ENCODE measurements at regions not wholly inside any gene's neighbourhood (a gene's known extent, or its start where the extent isn't known, plus 50 kb on each side); places are given as distances from the start of the nearest gene placed in this dataset.

- no peaks in the 10 kb centered on the region for H3K4me1 ChIP-seq (ENCODE audit: control insufficient read depth in 3 of 3, insufficient read depth in 3 of 3, low read length in 3 of 3)
- H3K27ac ChIP-seq (ENCODE audit: low read depth, low read length) = no peak overlapping the region
- no peak overlapping the region for H3K9ac ChIP-seq (ENCODE audit: low read depth in 1 of 3, low read length in 3 of 3)
- no peaks in the 10 kb centered on the region for H3K9me3 ChIP-seq (ENCODE audit: control insufficient read depth in 3 of 3, low read length in 3 of 3)
- H3K27me3 ChIP-seq (ENCODE audit: control insufficient read depth in 3 of 3, insufficient read depth in 3 of 3, low read length in 3 of 3) = no peaks in the 10 kb centered on the region
- H3K4me3 ChIP-seq (ENCODE audit: low read length in 3 of 3) = no peak overlapping the region
- H3K36me3 ChIP-seq (ENCODE audit: control insufficient read depth in 3 of 3, insufficient read depth in 3 of 3, low read length in 3 of 3) = no peaks in the 10 kb centered on the region
These were observed 919.4 kb upstream of the CNTN5 start for GRCh38 chr11:98101329-98101728.

DNA sequence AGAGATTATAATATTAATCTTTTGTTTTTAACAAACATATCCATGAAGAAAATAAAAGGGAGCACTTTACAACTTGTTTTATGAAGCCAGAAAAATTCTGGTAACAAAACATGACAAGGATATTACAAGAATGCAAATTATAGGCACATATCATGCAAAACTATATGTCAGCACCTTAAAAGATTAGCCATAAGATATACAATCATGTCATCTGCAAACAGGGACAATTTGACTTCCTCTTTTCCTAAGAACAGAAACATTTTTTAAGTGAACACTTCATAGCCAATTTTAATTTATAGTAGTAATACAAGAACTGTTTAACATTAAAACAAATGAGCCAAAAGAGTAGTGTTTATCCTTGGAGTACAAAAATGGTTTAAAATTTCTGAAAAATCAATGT, 916.5 kb upstream of the CNTN5 start:
- H3K9ac ChIP-seq (ENCODE audit: low read depth in 1 of 3, low read length in 3 of 3) = no peak overlapping the region
- no peaks in the 10 kb centered on the region for H3K9me3 ChIP-seq (ENCODE audit: control insufficient read depth in 3 of 3, low read length in 3 of 3)
- H3K4me1 ChIP-seq (ENCODE audit: control insufficient read depth in 3 of 3, insufficient read depth in 3 of 3, low read length in 3 of 3) = no peaks in the 10 kb centered on the region
- H3K36me3 ChIP-seq (ENCODE audit: control insufficient read depth in 3 of 3, insufficient read depth in 3 of 3, low read length in 3 of 3) = no peaks in the 10 kb centered on the region
- H3K4me3 ChIP-seq (ENCODE audit: low read length in 3 of 3) = no peak overlapping the region
- H3K27me3 ChIP-seq (ENCODE audit: control insufficient read depth in 3 of 3, insufficient read depth in 3 of 3, low read length in 3 of 3) = no peaks in the 10 kb centered on the region
- no peak overlapping the region for H3K27ac ChIP-seq (ENCODE audit: low read depth, low read length)

GRCh38 chr11:98107736-98108135, 913.0 kb upstream of the CNTN5 start:
- Histone ChIP-seq H3K9ac (ENCODE audit: low read depth in 1 of 3, low read length in 3 of 3) (no peak overlapping the region), H3K4me1 (ENCODE audit: control insufficient read depth in 3 of 3, insufficient read depth in 3 of 3, low read length in 3 of 3) (no peaks in the 10 kb centered on the region), H3K9me3 (ENCODE audit: control insufficient read depth in 3 of 3, low read length in 3 of 3) (peaks cover 0 to 2% (median 0%) of the 10 kb centered on the region in 3 donors), H3K36me3 (ENCODE audit: control insufficient read depth in 3 of 3, insufficient read depth in 3 of 3, low read length in 3 of 3) (no peaks in the 10 kb centered on the region), H3K27me3 (ENCODE audit: control insufficient read depth in 3 of 3, insufficient read depth in 3 of 3, low read length in 3 of 3) (no peaks in the 10 kb centered on the region), H3K27ac (ENCODE audit: low read depth, low read length) (no peak overlapping the region), H3K4me3 (ENCODE audit: low read length in 3 of 3) (no peak overlapping the region)

DNA sequence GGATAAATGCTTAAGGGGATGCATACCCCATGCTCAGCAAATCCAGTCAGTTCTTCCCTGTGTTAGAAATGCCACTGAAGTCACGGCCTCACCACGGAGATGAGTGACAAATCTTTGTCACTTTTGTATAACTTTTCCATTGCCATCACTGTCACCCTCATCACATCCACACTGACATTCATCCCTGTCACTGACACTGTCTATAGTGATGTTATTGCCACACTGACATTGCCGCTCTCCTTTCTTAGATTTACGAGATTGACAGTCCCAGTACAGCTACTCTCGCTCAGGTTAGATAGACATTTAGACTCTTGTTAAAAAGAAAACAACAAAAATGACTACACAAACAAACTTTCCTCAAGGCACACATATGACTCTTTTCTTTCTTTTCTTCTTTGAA, 910.7 kb upstream of the CNTN5 start:
- Histone ChIP-seq H3K4me3 (ENCODE audit: low read length in 3 of 3) (no peak overlapping the region), H3K27ac (ENCODE audit: low read depth, low read length) (no peak overlapping the region), H3K9me3 (ENCODE audit: control insufficient read depth in 3 of 3, low read length in 3 of 3) (peaks cover 0 to 2% (median 0%) of the 10 kb centered on the region in 3 donors), H3K4me1 (ENCODE audit: control insufficient read depth in 3 of 3, insufficient read depth in 3 of 3, low read length in 3 of 3) (no peaks in the 10 kb centered on the region), H3K9ac (ENCODE audit: low read depth in 1 of 3, low read length in 3 of 3) (no peak overlapping the region), H3K36me3 (ENCODE audit: control insufficient read depth in 3 of 3, insufficient read depth in 3 of 3, low read length in 3 of 3) (no peaks in the 10 kb centered on the region), H3K27me3 (ENCODE audit: control insufficient read depth in 3 of 3, insufficient read depth in 3 of 3, low read length in 3 of 3) (no peaks in the 10 kb centered on the region)

DNA sequence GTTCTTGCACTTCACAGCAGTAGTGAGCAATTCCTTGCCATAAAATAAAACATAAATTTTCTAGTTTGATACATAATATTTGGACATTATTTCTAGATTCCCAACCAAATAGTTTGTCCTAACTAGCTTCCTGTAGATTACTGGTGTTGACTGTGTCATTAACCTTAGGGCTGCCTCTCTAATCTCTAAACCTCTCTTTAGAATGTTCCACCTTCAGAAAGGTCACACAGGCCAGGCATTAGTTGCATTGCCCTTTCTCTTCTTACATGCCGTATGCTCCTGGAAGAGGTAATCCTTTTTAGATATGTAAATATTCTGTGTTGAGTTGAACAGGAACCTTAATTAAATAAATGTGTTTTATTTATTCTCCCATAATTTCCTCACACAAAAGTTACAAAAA, 904.9 kb upstream of the CNTN5 start:
- Histone ChIP-seq H3K4me3 (ENCODE audit: low read length in 3 of 3) (no peak overlapping the region), H3K9me3 (ENCODE audit: control insufficient read depth in 3 of 3, low read length in 3 of 3) (peaks cover 0 to 2% (median 0%) of the 10 kb centered on the region in 3 donors), H3K4me1 (ENCODE audit: control insufficient read depth in 3 of 3, insufficient read depth in 3 of 3, low read length in 3 of 3) (no peaks in the 10 kb centered on the region), H3K9ac (ENCODE audit: low read depth in 1 of 3, low read length in 3 of 3) (no peak overlapping the region), H3K27me3 (ENCODE audit: control insufficient read depth in 3 of 3, insufficient read depth in 3 of 3, low read length in 3 of 3) (no peaks in the 10 kb centered on the region), H3K27ac (ENCODE audit: low read depth, low read length) (no peak overlapping the region), H3K36me3 (ENCODE audit: control insufficient read depth in 3 of 3, insufficient read depth in 3 of 3, low read length in 3 of 3) (no peaks in the 10 kb centered on the region)

DNA sequence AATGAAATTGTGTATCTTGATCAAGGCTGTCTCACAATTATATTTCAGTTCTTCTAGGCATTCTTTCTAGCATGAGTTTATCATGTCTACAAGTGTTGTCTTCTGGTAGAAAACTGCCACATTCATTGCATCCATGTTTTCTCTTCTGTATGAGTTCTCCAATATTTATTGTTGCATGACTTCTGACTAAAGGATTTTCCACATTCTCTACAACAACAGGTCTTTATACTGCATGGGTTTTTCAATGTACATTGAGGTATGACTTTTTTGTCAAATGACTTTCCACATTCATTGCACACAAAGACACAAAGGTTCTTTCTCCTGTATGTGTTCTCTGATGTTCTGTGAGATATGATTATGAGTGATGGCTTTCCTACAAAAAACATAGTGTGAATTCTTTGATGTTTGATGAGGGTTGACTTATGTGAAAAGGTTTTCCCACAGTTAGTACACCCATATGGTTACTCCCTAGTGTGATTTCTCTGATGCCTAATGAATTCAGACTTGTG, 890.6 kb upstream of the CNTN5 start:
- Histone ChIP-seq H3K9ac (ENCODE audit: low read depth in 1 of 3, low read length in 3 of 3) (no peak overlapping the region), H3K4me1 (ENCODE audit: control insufficient read depth in 3 of 3, insufficient read depth in 3 of 3, low read length in 3 of 3) (no peaks in the 10 kb centered on the region), H3K36me3 (ENCODE audit: control insufficient read depth in 3 of 3, insufficient read depth in 3 of 3, low read length in 3 of 3) (no peaks in the 10 kb centered on the region), H3K27me3 (ENCODE audit: control insufficient read depth in 3 of 3, insufficient read depth in 3 of 3, low read length in 3 of 3) (no peaks in the 10 kb centered on the region), H3K9me3 (ENCODE audit: control insufficient read depth in 3 of 3, low read length in 3 of 3) (no peaks in the 10 kb centered on the region), H3K4me3 (ENCODE audit: low read length in 3 of 3) (no peak overlapping the region), H3K27ac (ENCODE audit: low read depth, low read length) (no peak overlapping the region)

DNA sequence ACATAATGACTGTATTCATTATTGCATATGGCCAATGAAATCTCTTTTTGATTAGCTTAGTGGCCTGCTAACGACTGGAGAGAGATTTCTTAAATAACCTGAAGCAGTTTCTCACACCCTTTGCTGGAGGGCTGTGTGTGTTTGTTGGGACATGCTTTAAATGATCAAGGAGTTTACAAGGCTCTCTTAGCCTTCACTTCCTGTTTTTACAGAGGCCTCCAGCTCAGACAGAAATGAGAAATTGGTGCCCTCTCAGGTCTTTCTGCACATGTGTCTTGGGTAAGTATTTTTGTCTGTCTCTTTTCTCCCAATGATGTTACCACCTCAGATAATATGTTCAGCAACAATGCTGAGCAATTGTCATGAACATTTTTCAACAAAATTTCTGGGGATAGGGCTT, 884.4 kb upstream of the CNTN5 start:
- Histone ChIP-seq H3K4me3 (ENCODE audit: low read length in 3 of 3) (no peak overlapping the region), H3K27ac (ENCODE audit: low read depth, low read length) (no peak overlapping the region), H3K36me3 (ENCODE audit: control insufficient read depth in 3 of 3, insufficient read depth in 3 of 3, low read length in 3 of 3) (no peaks in the 10 kb centered on the region), H3K9ac (ENCODE audit: low read depth in 1 of 3, low read length in 3 of 3) (no peak overlapping the region), H3K27me3 (ENCODE audit: control insufficient read depth in 3 of 3, insufficient read depth in 3 of 3, low read length in 3 of 3) (no peaks in the 10 kb centered on the region), H3K9me3 (ENCODE audit: control insufficient read depth in 3 of 3, low read length in 3 of 3) (no peaks in the 10 kb centered on the region), H3K4me1 (ENCODE audit: control insufficient read depth in 3 of 3, insufficient read depth in 3 of 3, low read length in 3 of 3) (no peaks in the 10 kb centered on the region)

- H3K9me3 ChIP-seq (ENCODE audit: control insufficient read depth in 3 of 3, low read length in 3 of 3) = no peaks in the 10 kb centered on the region
- H3K4me1 ChIP-seq (ENCODE audit: control insufficient read depth in 3 of 3, insufficient read depth in 3 of 3, low read length in 3 of 3) = no peaks in the 10 kb centered on the region
- H3K36me3 ChIP-seq (ENCODE audit: control insufficient read depth in 3 of 3, insufficient read depth in 3 of 3, low read length in 3 of 3) = no peaks in the 10 kb centered on the region
- H3K27me3 ChIP-seq (ENCODE audit: control insufficient read depth in 3 of 3, insufficient read depth in 3 of 3, low read length in 3 of 3) = no peaks in the 10 kb centered on the region
- H3K4me3 ChIP-seq (ENCODE audit: low read length in 3 of 3) = no peak overlapping the region
- no peak overlapping the region for H3K27ac ChIP-seq (ENCODE audit: low read depth, low read length)
- no peak overlapping the region for H3K9ac ChIP-seq (ENCODE audit: low read depth in 1 of 3, low read length in 3 of 3)
These were observed 883.3 kb upstream of the CNTN5 start for GRCh38 chr11:98137437-98137836.

GRCh38 chr11:98143661-98144060, 877.1 kb upstream of the CNTN5 start:
- Histone ChIP-seq H3K27me3 (ENCODE audit: control insufficient read depth in 3 of 3, insufficient read depth in 3 of 3, low read length in 3 of 3) (no peaks in the 10 kb centered on the region), H3K36me3 (ENCODE audit: control insufficient read depth in 3 of 3, insufficient read depth in 3 of 3, low read length in 3 of 3) (no peaks in the 10 kb centered on the region), H3K4me3 (ENCODE audit: low read length in 3 of 3) (no peak overlapping the region), H3K9me3 (ENCODE audit: control insufficient read depth in 3 of 3, low read length in 3 of 3) (no peaks in the 10 kb centered on the region), H3K27ac (ENCODE audit: low read depth, low read length) (no peak overlapping the region), H3K9ac (ENCODE audit: low read depth in 1 of 3, low read length in 3 of 3) (no peak overlapping the region), H3K4me1 (ENCODE audit: control insufficient read depth in 3 of 3, insufficient read depth in 3 of 3, low read length in 3 of 3) (no peaks in the 10 kb centered on the region)

GRCh38 chr11:98153752-98154151, 867.0 kb upstream of the CNTN5 start:
- Histone ChIP-seq H3K9ac (ENCODE audit: low read depth in 1 of 3, low read length in 3 of 3) (no peak overlapping the region), H3K27me3 (ENCODE audit: control insufficient read depth in 3 of 3, insufficient read depth in 3 of 3, low read length in 3 of 3) (no peaks in the 10 kb centered on the region), H3K36me3 (ENCODE audit: control insufficient read depth in 3 of 3, insufficient read depth in 3 of 3, low read length in 3 of 3) (no peaks in the 10 kb centered on the region), H3K4me1 (ENCODE audit: control insufficient read depth in 3 of 3, insufficient read depth in 3 of 3, low read length in 3 of 3) (no peaks in the 10 kb centered on the region), H3K4me3 (ENCODE audit: low read length in 3 of 3) (no peak overlapping the region), H3K27ac (ENCODE audit: low read depth, low read length) (no peak overlapping the region), H3K9me3 (ENCODE audit: control insufficient read depth in 3 of 3, low read length in 3 of 3) (no peaks in the 10 kb centered on the region)

DNA sequence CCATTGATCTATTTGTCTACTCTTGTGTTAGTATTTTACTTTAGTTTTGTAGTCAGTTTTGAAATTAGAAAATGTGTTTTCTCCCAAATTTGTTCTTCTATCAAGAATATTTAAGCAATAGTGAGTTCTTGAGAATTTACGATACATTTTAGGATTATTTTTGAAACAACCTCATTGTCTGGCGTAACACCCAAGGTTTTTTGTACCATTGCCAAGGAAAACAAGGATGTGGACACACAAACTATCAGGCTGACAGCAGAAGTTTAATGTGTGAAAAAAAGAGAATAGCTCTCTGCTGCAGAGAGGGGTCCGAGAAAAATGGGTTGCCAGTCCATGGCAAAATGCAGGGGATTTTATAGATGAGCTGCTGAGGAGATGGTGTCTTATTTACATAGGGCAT, 865.1 kb upstream of the CNTN5 start:
- no peak overlapping the region for H3K9ac ChIP-seq (ENCODE audit: low read depth in 1 of 3, low read length in 3 of 3)
- H3K27ac ChIP-seq (ENCODE audit: low read depth, low read length) = no peak overlapping the region
- no peaks in the 10 kb centered on the region for H3K4me1 ChIP-seq (ENCODE audit: control insufficient read depth in 3 of 3, insufficient read depth in 3 of 3, low read length in 3 of 3)
- H3K36me3 ChIP-seq (ENCODE audit: control insufficient read depth in 3 of 3, insufficient read depth in 3 of 3, low read length in 3 of 3) = no peaks in the 10 kb centered on the region
- no peak overlapping the region for H3K4me3 ChIP-seq (ENCODE audit: low read length in 3 of 3)
- no peaks in the 10 kb centered on the region for H3K27me3 ChIP-seq (ENCODE audit: control insufficient read depth in 3 of 3, insufficient read depth in 3 of 3, low read length in 3 of 3)
- no peaks in the 10 kb centered on the region for H3K9me3 ChIP-seq (ENCODE audit: control insufficient read depth in 3 of 3, low read length in 3 of 3)

Measured in skeletal muscle tissue (tissue), 3 donors.